Panc1 (cell line): ENCODE measurements at regions not wholly inside any gene's neighbourhood (a gene's known extent, or its start where the extent isn't known, plus 50 kb on each side); places are given as distances from the start of the nearest gene placed in this dataset.

ENCODE experiments used
- ATAC-seq: fragments of 200-7000 bp; cut with Tn5 transposase; 2 replicates; pipeline ENCODE4 v1.9.1; 2020; ENCODE audit warnings: mild to moderate bottlenecking, moderate library complexity
- BruUV-seq: library from RNA; stranded (reverse); fragments of 400-500 nt; replicated peaks from 2 replicates; lab custom pipeline; 2021; lab: Mats Ljungman, UMichigan
- CTCF ChIA-PET: fragments of 300-600 bp; sonication (Branson Sonifier 250); formaldehyde crosslinking; loops from one replicate; lab custom pipeline; 2022; ENCODE audit warnings: antibody characterized with exemption; lab: Charles Lee
- POLR2A ChIA-PET: fragments of 300-600 bp; sonication (Branson Sonifier 250); formaldehyde crosslinking; loops from one replicate; lab custom pipeline; 2022; ENCODE audit warnings: antibody characterized with exemption; lab: Charles Lee
- DNase-seq: peaks from one replicate; pipeline ENCODE4 v3.0.0-alpha.2; 2010; ENCODE audit warnings: low read depth, low spot score
- H3K27ac ChIP-seq: 2 replicates; pipeline ENCODE4 v1.5.1; 2011; ENCODE audit warnings: mild to moderate bottlenecking, low read length, inconsistent platforms
- H3K27me3 ChIP-seq: fragments of 200-500 bp; sonication (Bioruptor generic); 2 replicates; pipeline ENCODE4 v1.6.0; 2014; ENCODE audit warnings: low read length, inconsistent platforms; ENCODE audit not compliant: control insufficient read depth, insufficient read depth
- H3K36me3 ChIP-seq: fragments of 200-500 bp; sonication (Bioruptor generic); 2 replicates; pipeline ENCODE4 v1.5.1; 2014; ENCODE audit warnings: inconsistent platforms, mild to moderate bottlenecking, low read length, moderate library complexity; ENCODE audit not compliant: control insufficient read depth, insufficient read depth
- H3K4me1 ChIP-seq: 2 replicates; pipeline ENCODE4 v1.5.1; 2011; ENCODE audit warnings: inconsistent platforms, mild to moderate bottlenecking, low read length, moderate library complexity; ENCODE audit not compliant: control insufficient read depth, insufficient read depth
- H3K4me3 ChIP-seq, 2 experiments: 2 replicates each; pipeline ENCODE4 v1.5.1; 2011 to 2012; ENCODE audit warnings: low read depth in 2 of 2, low read length in 2 of 2, mild to moderate bottlenecking in 2 of 2, inconsistent platforms in 1 of 2, moderate library complexity in 1 of 2
- H3K9me3 ChIP-seq: fragments of 200-500 bp; sonication (Bioruptor generic); 2 replicates; pipeline ENCODE4 v1.5.1; 2014; ENCODE audit warnings: low read depth, mild to moderate bottlenecking, inconsistent platforms, low read length, moderate library complexity; ENCODE audit not compliant: control insufficient read depth, insufficient read depth
- CTCF ChIP-seq: fragments of 450-650 bp; IDR thresholded peaks from 2 replicates; pipeline ENCODE4 v1.5.1; 2017; ENCODE audit warnings: mild to moderate bottlenecking
- POLR2AphosphoS5 ChIP-seq: IDR thresholded peaks from 2 replicates; pipeline ENCODE4 v1.6.1; 2012; ENCODE audit warnings: mild to moderate bottlenecking, low read depth, low read length, moderate library complexity
- REST ChIP-seq, 2 experiments: IDR thresholded peaks; 2 replicates each; pipeline ENCODE4 v1.6.1; 2011 to 2012; ENCODE audit warnings: low read depth in 2 of 2, control low read depth in 1 of 2, low read length in 1 of 2, mild to moderate bottlenecking in 1 of 2, moderate library complexity in 1 of 2; ENCODE audit not compliant: insufficient read depth in 1 of 2
- SIN3A ChIP-seq: IDR thresholded peaks from 2 replicates; pipeline ENCODE4 v1.6.1; 2012; ENCODE audit warnings: low read depth, mild to moderate bottlenecking, low read length, moderate library complexity, borderline replicate concordance; ENCODE audit not compliant: insufficient read depth
- TCF7L2 ChIP-seq: IDR thresholded peaks from 2 replicates; pipeline ENCODE4 v1.6.1; 2011; ENCODE audit warnings: mild to moderate bottlenecking, low read depth, low read length, inconsistent platforms
- in situ Hi-C: cut with HindIII; loops from 2 replicates; pipeline ENCODE4 v1.10.0; 2016; ENCODE audit warnings: low sequenced_read_pairs, low pct_unique_long_range_greater_than_20kb
- intact Hi-C: fragments of 100-400 bp; cut with micrococcal nuclease; formaldehyde crosslinking; loops from one replicate; pipeline ENCODE4 v1.10.0; 2022; ENCODE audit not compliant: unreplicated experiment

GRCh38 chr3:107325446-107325845, 51.8 kb upstream of the CCDC54 start:
- intact Hi-C loops (no loop called here), in situ Hi-C loops (no loop called here)
- no peaks in the 10 kb centered on the region for H3K4me1 ChIP-seq
- H3K27ac ChIP-seq: no peak overlapping the region
- DNase-seq (no peak), ATAC-seq (no peak)
- BruUV-seq: no TSS peak
- no peak overlapping the region for H3K4me3 ChIP-seq
- no peaks in the 10 kb centered on the region for H3K9me3 ChIP-seq
- no peak for TF ChIP-seq POLR2AphosphoS5
- TF ChIP-seq TCF7L2: no peak
- TF ChIP-seq REST (IDR thresholded peaks at IDR 0.05; ENCODE audit: insufficient read depth in 1 of 2, low read depth in 2 of 2, low read length in 1 of 2): no peak
- no peak for TF ChIP-seq CTCF
- no peak for TF ChIP-seq SIN3A
- H3K27me3 ChIP-seq: no peaks in the 10 kb centered on the region
- H3K36me3 ChIP-seq: no peaks in the 10 kb centered on the region
- ChIA-PET CTCF (no interaction called here), POLR2A (no interaction called here)
